ENCODE measurements at regions not wholly inside any gene's neighbourhood (a gene's known extent, or its start where the extent isn't known, plus 50 kb on each side); places are given as distances from the start of the nearest gene placed in this dataset.

- TF ChIP-seq CTCF (IDR thresholded peaks at IDR 0.05; ENCODE audit: insufficient read depth, low read length, severe bottlenecking), result no peak
- FAIRE-seq, result no peak
Measured at GRCh38 chr10:29851241-29851640, 208.1 kb downstream of the JCAD start.

GRCh38 chr10:29850371-29850770 is 209.0 kb downstream of the JCAD start:
- Histone ChIP-seq H3K27me3 (ENCODE audit: control insufficient read depth, insufficient read depth, low read length) (no peaks in the 10 kb centered on the region), H3K36me3 (ENCODE audit: control insufficient read depth, insufficient read depth, low read length) (no peaks in the 10 kb centered on the region), H3K4me3 (ENCODE audit: low read depth, low read length) (no peak overlapping the region)
- no peak for TF ChIP-seq CTCF (IDR thresholded peaks at IDR 0.05; ENCODE audit: insufficient read depth, low read length, severe bottlenecking)
- FAIRE-seq (no peak), DNase-seq (ENCODE audit: low read depth) (no peak)

More at GRCh38 chr10:29851241-29851640, 208.1 kb downstream of the JCAD start:
- Histone ChIP-seq H3K27me3 (ENCODE audit: control insufficient read depth, insufficient read depth, low read length) (no peaks in the 10 kb centered on the region), H3K36me3 (ENCODE audit: control insufficient read depth, insufficient read depth, low read length) (no peaks in the 10 kb centered on the region), H3K4me3 (ENCODE audit: low read depth, low read length) (no peak overlapping the region)
- no peak for DNase-seq (ENCODE audit: low read depth)

GRCh38 chr10:29849886-29850285 is 209.5 kb downstream of the JCAD start:
- TF ChIP-seq CTCF (IDR thresholded peaks at IDR 0.05; ENCODE audit: insufficient read depth, low read length, severe bottlenecking), result no peak
- DNase-seq (ENCODE audit: low read depth), result no peak
- H3K27me3 ChIP-seq (ENCODE audit: control insufficient read depth, insufficient read depth, low read length), result no peaks in the 10 kb centered on the region
- no peak overlapping the region for H3K4me3 ChIP-seq (ENCODE audit: low read depth, low read length)
- no peaks in the 10 kb centered on the region for H3K36me3 ChIP-seq (ENCODE audit: control insufficient read depth, insufficient read depth, low read length)
- FAIRE-seq, result no peak

- TF ChIP-seq CTCF (IDR thresholded peaks at IDR 0.05; ENCODE audit: insufficient read depth, low read length, severe bottlenecking), result no peak
- Histone ChIP-seq H3K27me3 (ENCODE audit: control insufficient read depth, insufficient read depth, low read length) (no peaks in the 10 kb centered on the region), H3K36me3 (ENCODE audit: control insufficient read depth, insufficient read depth, low read length) (no peaks in the 10 kb centered on the region), H3K4me3 (ENCODE audit: low read depth, low read length) (no peak overlapping the region)
- FAIRE-seq (no peak), DNase-seq (ENCODE audit: low read depth) (no peak)
Measured at GRCh38 chr10:29849126-29849833, 210.1 kb downstream of the JCAD start.

- no peak for TF ChIP-seq CTCF (IDR thresholded peaks at IDR 0.05; ENCODE audit: insufficient read depth, low read length, severe bottlenecking)
- Histone ChIP-seq H3K4me3 (ENCODE audit: low read depth, low read length) (no peak overlapping the region), H3K36me3 (ENCODE audit: control insufficient read depth, insufficient read depth, low read length) (no peaks in the 10 kb centered on the region), H3K27me3 (ENCODE audit: control insufficient read depth, insufficient read depth, low read length) (no peaks in the 10 kb centered on the region)
- DNase-seq (ENCODE audit: low read depth) (no peak), FAIRE-seq (peak; percentile 83)
Measured at GRCh38 chr10:29846881-29847280, 212.1 kb upstream of the SVIL start.

GRCh38 chr10:29845166-29845565 is 210.4 kb upstream of the SVIL start:
- no peak for TF ChIP-seq CTCF (IDR thresholded peaks at IDR 0.05; ENCODE audit: insufficient read depth, low read length, severe bottlenecking)
- no peak overlapping the region for H3K4me3 ChIP-seq (ENCODE audit: low read depth, low read length)
- H3K36me3 ChIP-seq (ENCODE audit: control insufficient read depth, insufficient read depth, low read length), result no peaks in the 10 kb centered on the region
- DNase-seq (ENCODE audit: low read depth) (no peak), FAIRE-seq (no peak)
- H3K27me3 ChIP-seq (ENCODE audit: control insufficient read depth, insufficient read depth, low read length), result no peaks in the 10 kb centered on the region
